H9 (cell line): ENCODE measurements at regions not wholly inside any gene's neighbourhood (a gene's known extent, or its start where the extent isn't known, plus 50 kb on each side); places are given as distances from the start of the nearest gene placed in this dataset.

ENCODE experiments used
- DNase-seq: peaks from one replicate; pipeline ENCODE4 v3.0.0-alpha.2; 2017
- H2AFZ ChIP-seq: one replicate; pipeline ENCODE4 v1.6.1; 2013; ENCODE audit warnings: mild to moderate bottlenecking, low read length, control low read depth, moderate library complexity
- H2AK5ac ChIP-seq: 2 replicates; pipeline ENCODE4 v1.6.1; 2013; ENCODE audit warnings: low read length, control low read depth, mixed read lengths; ENCODE audit not compliant: insufficient read length
- H2BK120ac ChIP-seq: one replicate; pipeline ENCODE4 v1.6.1; 2013; ENCODE audit warnings: low read depth, mild to moderate bottlenecking, low read length, control low read depth, inconsistent platforms; ENCODE audit not compliant: poor library complexity, severe bottlenecking
- H2BK12ac ChIP-seq: 2 replicates; pipeline ENCODE4 v1.6.1; 2013; ENCODE audit warnings: low read length, control low read depth, mixed read lengths, low read depth; ENCODE audit not compliant: insufficient read length
- H2BK15ac ChIP-seq: 2 replicates; pipeline ENCODE4 v1.6.1; 2013; ENCODE audit warnings: low read depth, low read length, control low read depth
- H2BK20ac ChIP-seq: one replicate; pipeline ENCODE4 v1.6.1; 2013; ENCODE audit warnings: low read depth, mild to moderate bottlenecking, low read length, control low read depth, inconsistent platforms; ENCODE audit not compliant: poor library complexity, severe bottlenecking
- H2BK5ac ChIP-seq: 2 replicates; pipeline ENCODE4 v1.6.1; 2013; ENCODE audit warnings: low read length, control low read depth, mixed read lengths; ENCODE audit not compliant: insufficient read length
- H3K14ac ChIP-seq: 2 replicates; pipeline ENCODE4 v1.6.1; 2013; ENCODE audit warnings: low read length, control low read depth; ENCODE audit not compliant: insufficient read depth
- H3K18ac ChIP-seq: 2 replicates; pipeline ENCODE4 v1.6.1; 2013; ENCODE audit warnings: low read depth, mild to moderate bottlenecking, mixed read lengths, low read length, control low read depth; ENCODE audit not compliant: insufficient read length
- H3K23ac ChIP-seq: 2 replicates; pipeline ENCODE4 v1.6.1; 2013; ENCODE audit warnings: low read length, control low read depth, mixed read lengths, low read depth; ENCODE audit not compliant: insufficient read length
- H3K23me2 ChIP-seq: 2 replicates; pipeline ENCODE4 v1.6.1; 2013; ENCODE audit warnings: low read depth, mild to moderate bottlenecking, mixed read lengths, low read length, control low read depth; ENCODE audit not compliant: insufficient read length, poor library complexity, severe bottlenecking
- H3K27ac ChIP-seq: 2 replicates; pipeline ENCODE4 v1.5.1; 2013; ENCODE audit warnings: low read length, control low read depth, mixed read lengths, low read depth; ENCODE audit not compliant: insufficient read length
- H3K27me3 ChIP-seq: 2 replicates; pipeline ENCODE4 v1.6.1; 2013; ENCODE audit warnings: low read length, control low read depth, inconsistent platforms; ENCODE audit not compliant: insufficient read depth
- H3K4ac ChIP-seq: 2 replicates; pipeline ENCODE4 v1.6.1; 2013; ENCODE audit warnings: low read depth, mild to moderate bottlenecking, control low read depth, inconsistent platforms, low read length, moderate library complexity
- H3K4me1 ChIP-seq: 2 replicates; pipeline ENCODE4 v1.6.1; 2013; ENCODE audit warnings: low read length, control low read depth, inconsistent platforms; ENCODE audit not compliant: insufficient read depth
- H3K4me2 ChIP-seq: 2 replicates; pipeline ENCODE4 v1.6.1; 2013; ENCODE audit warnings: low read length, control low read depth, mixed read lengths; ENCODE audit not compliant: insufficient read length, insufficient read depth
- H3K56ac ChIP-seq: 2 replicates; pipeline ENCODE4 v1.6.1; 2013; ENCODE audit warnings: low read depth, mild to moderate bottlenecking, mixed read lengths, low read length, control low read depth; ENCODE audit not compliant: insufficient read length
- H3K79me1 ChIP-seq: 2 replicates; pipeline ENCODE4 v1.6.1; 2013; ENCODE audit warnings: low read depth, mild to moderate bottlenecking, moderate library complexity, low read length, control low read depth, inconsistent platforms; ENCODE audit not compliant: insufficient read depth, poor library complexity, severe bottlenecking
- H3K79me2 ChIP-seq: 2 replicates; pipeline ENCODE4 v1.6.1; 2013; ENCODE audit warnings: low read length, control low read depth, inconsistent platforms; ENCODE audit not compliant: insufficient read depth
- H3K9ac ChIP-seq: 2 replicates; pipeline ENCODE4 v1.6.1; 2013; ENCODE audit warnings: low read length, control low read depth, mixed read lengths; ENCODE audit not compliant: insufficient read length; ENCODE audit errors: extremely low read depth
- H3K9me3 ChIP-seq: one replicate; pipeline ENCODE4 v1.6.1; 2013; ENCODE audit warnings: low read depth, low read length, inconsistent platforms; ENCODE audit not compliant: control insufficient read depth
- H3T11ph ChIP-seq: one replicate; pipeline ENCODE4 v1.6.1; 2013; ENCODE audit warnings: mild to moderate bottlenecking, low read length, control low read depth, inconsistent platforms
- H4K20me1 ChIP-seq: one replicate; pipeline ENCODE4 v1.6.1; 2013; ENCODE audit not compliant: control insufficient read depth, insufficient read length, insufficient read depth
- H4K5ac ChIP-seq: 2 replicates; pipeline ENCODE4 v1.6.1; 2013; ENCODE audit warnings: low read depth, mild to moderate bottlenecking, mixed read lengths, low read length, control low read depth; ENCODE audit not compliant: insufficient read length
- H4K8ac ChIP-seq: replicated peaks from 2 replicates; pipeline ENCODE4 v1.6.1; 2013; ENCODE audit warnings: low read length, control low read depth, mixed read lengths, low read depth; ENCODE audit not compliant: insufficient read length
- H4K91ac ChIP-seq: 2 replicates; pipeline ENCODE4 v1.6.1; 2013; ENCODE audit warnings: low read depth, mild to moderate bottlenecking, moderate library complexity, mixed read lengths, low read length, control low read depth; ENCODE audit not compliant: insufficient read length
- H3K27ac Mint-ChIP-seq, 3 experiments: 2 replicates in 2 of 3; 3 replicates in 1 of 3; pipeline ENCODE4 v1.8.0; 2020 to 2021; ENCODE audit warnings: mixed read lengths in 3 of 3, mild to moderate bottlenecking in 1 of 3, moderate library complexity in 1 of 3
- H3K27me3 Mint-ChIP-seq: 2 replicates; pipeline ENCODE4 v1.8.0; 2021; ENCODE audit warnings: low read depth, mild to moderate bottlenecking, moderate library complexity, mixed read lengths
- H3K36me3 Mint-ChIP-seq, 3 experiments: 2 replicates in 2 of 3; 3 replicates in 1 of 3; pipeline ENCODE4 v1.8.0; 2020 to 2021; ENCODE audit warnings: low read depth in 3 of 3, mixed read lengths in 3 of 3; ENCODE audit not compliant: insufficient read depth in 1 of 3
- H3K4me1 Mint-ChIP-seq, 2 experiments: 2 replicates each; pipeline ENCODE4 v1.8.0; 2020; ENCODE audit warnings: mixed read lengths in 2 of 2
- H3K4me3 Mint-ChIP-seq, 2 experiments: 2 replicates in 1 of 2; 3 replicates in 1 of 2; pipeline ENCODE4 v1.8.0; 2020 to 2021; ENCODE audit warnings: mild to moderate bottlenecking in 2 of 2, mixed read lengths in 2 of 2, moderate library complexity in 1 of 2
- H3K9me3 Mint-ChIP-seq, 2 experiments: 2 replicates in 1 of 2; 3 replicates in 1 of 2; pipeline ENCODE4 v1.8.0; 2020; ENCODE audit warnings: mild to moderate bottlenecking in 2 of 2, mixed read lengths in 2 of 2, moderate library complexity in 1 of 2
- CTCF ChIP-seq: fragments of 200-600 bp; sonication (generic); conservative IDR thresholded peaks from 3 replicates; pipeline ENCODE4 v1.8.0; 2021; ENCODE audit warnings: antibody characterized with exemption, mild to moderate bottlenecking
- WGBS: extraction: QIAGEN DNeasy Blood & Tissue Kit; methylation state at CpG from one replicate; pipeline ENCODE4 v1.1.7; 2013; ENCODE audit warnings: missing lambda C conversion rate, low lambda C conversion rate, mixed read lengths; ENCODE audit not compliant: insufficient read length; ENCODE audit errors: extremely low coverage; 5-methylcytosine and 5-hydroxymethylcytosine counted together

- no peaks in the 10 kb centered on the region; a peak in 1 of 7 replicates for H3K36me3 Mint-ChIP-seq
- no peak overlapping the region for H2BK5ac ChIP-seq
- no peak for DNase-seq
- no peaks in the 10 kb centered on the region for H3K27me3 Mint-ChIP-seq
- no peaks in the 10 kb centered on the region for H3K9me3 ChIP-seq
- no peak overlapping the region for H2BK120ac ChIP-seq
- no peak overlapping the region for H4K91ac ChIP-seq
- H3K23ac ChIP-seq: no peak overlapping the region
- H4K20me1 ChIP-seq: no peaks in the 10 kb centered on the region
- no peaks in the 10 kb centered on the region for H3K4me1 Mint-ChIP-seq
- H3K79me2 ChIP-seq: no peaks in the 10 kb centered on the region
- H2AFZ ChIP-seq: no peak overlapping the region
- H4K8ac ChIP-seq: no peak overlapping the region
- H3K27me3 ChIP-seq: no peaks in the 10 kb centered on the region
- no peaks in the 10 kb centered on the region for H3K4me1 ChIP-seq
- no peaks in the 10 kb centered on the region for H3K9me3 Mint-ChIP-seq
- no peak overlapping the region for H2BK12ac ChIP-seq
- H3K14ac ChIP-seq: no peak overlapping the region
- H3K4ac ChIP-seq: no peak overlapping the region
- no peak overlapping the region for H3K27ac Mint-ChIP-seq
- H3K18ac ChIP-seq: no peak overlapping the region
- H3K4me3 Mint-ChIP-seq: no peak overlapping the region
- no peak overlapping the region for H2BK20ac ChIP-seq
- no peak overlapping the region for H3K27ac ChIP-seq
- no CpG with 5 or more reads among the region's 5 CpGs for WGBS
- H2AK5ac ChIP-seq: no peak overlapping the region
- no peak overlapping the region for H4K5ac ChIP-seq
- H3K79me1 ChIP-seq: no peaks in the 10 kb centered on the region
- no peak overlapping the region for H3K4me2 ChIP-seq
- H3K56ac ChIP-seq: no peak overlapping the region
- no peak overlapping the region for H2BK15ac ChIP-seq
- TF ChIP-seq CTCF: no peak
- no peak overlapping the region for H3K9ac ChIP-seq
- no peaks in the 10 kb centered on the region for H3K23me2 ChIP-seq
- H3T11ph ChIP-seq: no peak overlapping the region
Measured at GRCh38 chr3:168186293-168186983, 90.7 kb upstream of the GOLIM4 start.
